Fibroblast of the aortic adventitia (primary cell): ENCODE measurements at regions not wholly inside any gene's neighbourhood (a gene's known extent, or its start where the extent isn't known, plus 50 kb on each side); places are given as distances from the start of the nearest gene placed in this dataset.
"Not testable (repeated sequence)": the region's sequence is repeated elsewhere in the genome, so short reads cannot be mapped to it uniquely, and the experiment has no call there.

Source experiments
- DNase-seq: peaks from one replicate; pipeline ENCODE4 v3.0.0-alpha.2; 2010; ENCODE audit warnings: low read depth
- H3K4me3 ChIP-seq: 2 replicates; pipeline ENCODE4 v1.5.1; 2011; ENCODE audit warnings: low read depth, mild to moderate bottlenecking, control low read depth, low read length, moderate library complexity
- TF ChIP-seq, protein P1 (sequence below): IDR thresholded peaks from 2 replicates; pipeline ENCODE4 v1.5.1; 2011; ENCODE audit warnings: mild to moderate bottlenecking, low read length, control low read depth, inconsistent platforms; ENCODE audit not compliant: insufficient read depth

DNA sequence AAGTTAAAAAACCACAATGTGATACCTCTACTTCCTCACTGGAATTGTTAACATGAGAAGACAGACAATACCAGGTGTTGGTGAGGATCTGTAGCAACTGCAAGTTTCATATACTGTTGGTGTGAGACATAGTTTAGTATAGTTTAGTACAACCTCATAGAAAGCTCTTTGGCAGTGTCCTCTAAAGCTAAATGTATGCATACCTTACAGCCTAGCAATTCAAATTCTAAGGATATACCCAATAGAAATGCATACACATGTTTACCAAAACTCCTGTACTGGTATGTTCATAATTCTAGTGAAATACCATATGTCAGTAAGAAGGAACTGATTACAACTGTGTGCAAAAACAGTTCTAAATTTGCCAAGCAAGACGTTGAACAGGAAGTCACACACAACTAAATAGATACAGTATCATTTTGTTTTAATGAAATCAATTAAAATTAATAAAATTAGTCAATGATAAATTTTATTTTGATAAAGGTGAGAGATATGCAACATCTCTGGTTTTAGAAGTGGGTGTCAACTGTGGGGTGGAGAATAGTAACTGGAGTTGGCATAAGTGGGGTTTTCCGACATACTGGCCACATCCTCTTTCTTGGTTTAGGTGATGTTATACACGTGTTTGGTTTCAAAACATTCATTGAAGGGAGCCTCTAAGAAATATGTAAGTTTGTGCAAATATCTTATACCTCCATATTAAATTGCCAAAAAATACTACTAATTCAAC, 450.7 kb downstream of the PTPRC start:
- TF ChIP-seq, protein P1, sequence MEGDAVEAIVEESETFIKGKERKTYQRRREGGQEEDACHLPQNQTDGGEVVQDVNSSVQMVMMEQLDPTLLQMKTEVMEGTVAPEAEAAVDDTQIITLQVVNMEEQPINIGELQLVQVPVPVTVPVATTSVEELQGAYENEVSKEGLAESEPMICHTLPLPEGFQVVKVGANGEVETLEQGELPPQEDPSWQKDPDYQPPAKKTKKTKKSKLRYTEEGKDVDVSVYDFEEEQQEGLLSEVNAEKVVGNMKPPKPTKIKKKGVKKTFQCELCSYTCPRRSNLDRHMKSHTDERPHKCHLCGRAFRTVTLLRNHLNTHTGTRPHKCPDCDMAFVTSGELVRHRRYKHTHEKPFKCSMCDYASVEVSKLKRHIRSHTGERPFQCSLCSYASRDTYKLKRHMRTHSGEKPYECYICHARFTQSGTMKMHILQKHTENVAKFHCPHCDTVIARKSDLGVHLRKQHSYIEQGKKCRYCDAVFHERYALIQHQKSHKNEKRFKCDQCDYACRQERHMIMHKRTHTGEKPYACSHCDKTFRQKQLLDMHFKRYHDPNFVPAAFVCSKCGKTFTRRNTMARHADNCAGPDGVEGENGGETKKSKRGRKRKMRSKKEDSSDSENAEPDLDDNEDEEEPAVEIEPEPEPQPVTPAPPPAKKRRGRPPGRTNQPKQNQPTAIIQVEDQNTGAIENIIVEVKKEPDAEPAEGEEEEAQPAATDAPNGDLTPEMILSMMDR, result no peak
- no peak overlapping the region for H3K4me3 ChIP-seq
- no peak for DNase-seq

DNA sequence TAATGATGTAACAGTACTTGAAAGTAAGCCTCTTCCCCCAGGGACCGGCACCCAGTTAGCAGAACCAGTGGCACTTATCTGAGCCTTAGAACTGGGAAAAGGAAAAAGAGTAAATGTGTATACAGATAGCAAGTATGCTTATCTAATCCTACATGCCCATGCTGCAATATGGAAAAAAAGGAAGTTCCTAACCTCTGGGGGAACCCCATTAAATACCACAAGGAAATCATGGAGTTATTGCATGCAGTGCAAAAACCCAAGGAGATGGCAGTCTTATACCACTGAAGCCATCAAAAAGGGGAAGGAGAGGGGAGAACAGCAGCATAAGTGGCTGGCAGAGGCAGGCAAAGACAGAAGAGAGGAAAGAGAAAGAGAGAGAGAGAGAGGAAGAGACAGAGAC, 456.8 kb downstream of the PTPRC start:
- not testable (repeated sequence) for DNase-seq, H3K4me3 ChIP-seq

DNA sequence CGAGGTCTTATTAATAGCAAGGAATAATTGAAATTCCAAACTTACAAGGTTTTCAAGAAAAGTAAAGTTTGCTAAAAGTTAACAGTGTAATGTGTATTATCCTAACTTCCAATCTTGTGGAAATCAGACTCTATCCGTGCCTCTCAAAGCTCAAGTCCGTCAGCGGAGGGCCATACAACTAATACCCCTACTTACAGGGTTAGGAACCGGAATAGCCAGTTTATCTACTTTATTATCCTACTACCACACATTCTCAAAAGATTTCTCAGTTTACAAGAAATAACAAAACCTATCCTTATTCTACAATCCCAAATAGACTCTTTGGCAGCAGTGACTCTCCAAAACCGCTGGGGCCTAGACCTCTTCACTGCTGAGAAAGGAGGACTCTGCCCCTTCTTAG, 457.8 kb downstream of the PTPRC start:
- TF ChIP-seq, protein P1, result no peak
- H3K4me3 ChIP-seq, result no peak overlapping the region
- no peak for DNase-seq

DNA sequence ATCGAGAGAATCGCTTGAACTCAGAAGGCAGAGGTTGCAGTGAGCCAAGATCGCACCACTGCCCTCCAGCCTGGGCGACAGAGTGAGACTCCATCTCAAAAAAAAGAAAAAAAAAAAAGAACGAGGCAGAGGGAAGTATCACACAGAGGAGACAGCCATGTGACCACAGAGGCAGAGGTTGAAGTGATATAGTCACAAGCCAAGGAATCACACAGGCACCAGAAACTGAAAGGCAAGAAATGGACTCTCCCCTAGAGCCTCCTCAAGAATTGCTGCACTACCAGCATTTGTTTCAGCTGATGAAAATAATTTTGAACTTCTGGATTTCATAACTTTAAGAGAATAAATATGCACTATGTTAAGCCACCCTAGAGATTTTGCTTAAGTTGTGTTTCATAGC, 459.6 kb downstream of the PTPRC start:
- TF ChIP-seq, protein P1, result no peak
- no peak overlapping the region for H3K4me3 ChIP-seq
- DNase-seq, result no peak

DNA sequence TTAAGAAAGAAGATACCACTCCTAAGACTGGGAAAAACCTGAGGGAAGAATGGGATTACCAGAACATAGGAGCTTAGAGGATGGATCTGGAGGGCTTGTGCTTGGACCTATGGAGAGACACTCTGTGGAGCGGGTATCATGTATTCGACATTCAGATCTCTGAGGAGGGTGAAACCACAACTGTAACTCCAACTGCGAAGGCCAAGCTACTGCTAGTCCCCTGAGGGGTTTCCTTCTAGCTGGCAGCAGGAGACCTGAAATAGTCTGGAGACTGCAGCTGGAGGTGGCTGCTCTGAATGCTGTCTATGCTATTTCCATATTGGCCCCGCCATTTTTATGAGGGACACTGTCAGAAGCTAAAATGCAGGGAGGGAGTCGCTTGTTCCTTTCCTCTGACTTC, 462.3 kb downstream of the PTPRC start:
- TF ChIP-seq, protein P1, result no peak
- DNase-seq, result no peak
- H3K4me3 ChIP-seq, result no peak overlapping the region

DNA sequence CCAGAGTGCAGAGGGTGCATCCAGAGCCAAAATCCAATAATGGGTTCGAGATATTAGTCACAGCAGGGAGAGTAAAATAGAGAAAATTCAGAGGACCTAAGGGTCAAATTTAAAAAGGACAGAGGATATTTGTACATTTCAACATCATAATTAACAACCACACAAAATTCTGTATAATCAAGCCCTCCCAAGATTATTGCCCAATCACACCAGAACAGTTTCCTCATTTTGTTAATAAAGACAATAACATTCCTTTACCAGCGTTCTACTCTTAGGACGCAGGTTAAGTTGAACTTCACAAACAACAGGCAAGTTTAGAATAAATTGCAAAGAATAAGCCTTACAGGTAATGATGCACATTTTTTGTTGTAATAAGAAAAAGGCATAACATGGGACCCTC, 462.8 kb downstream of the PTPRC start:
- TF ChIP-seq, protein P1, result no peak
- no peak overlapping the region for H3K4me3 ChIP-seq
- DNase-seq, result no peak

DNA sequence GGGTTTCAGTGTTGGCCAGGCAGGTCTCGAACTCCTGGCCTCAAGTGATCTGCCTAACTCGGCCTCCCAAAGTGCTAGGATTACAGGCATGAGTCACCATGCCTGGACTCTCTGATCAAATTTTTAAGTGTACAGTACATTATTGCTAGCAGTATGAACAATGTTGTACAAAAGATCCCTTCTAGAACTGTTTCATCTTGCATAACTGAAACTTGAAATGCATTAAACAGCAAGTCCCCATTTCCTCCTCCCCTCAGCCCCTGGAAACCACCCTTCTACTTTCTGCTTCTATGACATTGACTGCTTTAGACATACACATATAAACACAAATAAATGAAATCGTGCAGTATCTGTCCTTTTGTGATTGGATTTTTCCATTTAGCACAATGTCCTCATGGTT, 463.4 kb downstream of the PTPRC start:
- no peak for DNase-seq
- TF ChIP-seq, protein P1, result no peak
- H3K4me3 ChIP-seq, result no peak overlapping the region
